Right lobe of liver (tissue), 6 donors: ENCODE measurements at regions not wholly inside any gene's neighbourhood (a gene's known extent, or its start where the extent isn't known, plus 50 kb on each side); places are given as distances from the start of the nearest gene placed in this dataset.

ENCODE experiments used
- ATAC-seq, 4 donors: fragments of 200-7000 bp; cut with Tn5 transposase; one replicate each; pipeline ENCODE4 v1.9.1; 2020; ENCODE audit warnings: mild to moderate bottlenecking in 4 of 4, moderate library complexity in 4 of 4
- DNase-seq, 3 donors: peaks; one replicate each; pipeline ENCODE4 v3.0.0-alpha.2; 2020
- H3K27ac ChIP-seq, 3 donors: fragments of 200-600 bp; one replicate each; pipeline ENCODE4 v1.8.0; 2022
- H3K27me3 ChIP-seq, 2 donors: fragments of 200-600 bp; one replicate each; pipeline ENCODE4 v1.8.0; 2022
- H3K36me3 ChIP-seq, 4 donors: fragments of 200-600 bp; sonication (generic) in 1 of 4; one replicate each; pipeline versions ENCODE4 v1.5.1 to v1.8.0; 2017 to 2022; ENCODE audit warnings: control low read depth in 1 of 4
- H3K4me1 ChIP-seq, 4 donors: fragments of 200-600 bp; sonication (generic) in 1 of 4; one replicate each; pipeline versions ENCODE4 v1.5.1 to v1.8.0; 2017 to 2022; ENCODE audit warnings: control low read depth in 1 of 4
- H3K4me3 ChIP-seq, 3 donors: fragments of 200-600 bp; one replicate each; pipeline ENCODE4 v1.8.0; 2022
- H3K9me3 ChIP-seq, 4 donors: fragments of 200-600 bp; sonication (generic) in 1 of 4; one replicate each; pipeline versions ENCODE4 v1.5.1 to v1.8.0; 2017 to 2022; ENCODE audit warnings: control low read depth in 1 of 4
- POLR2A ChIP-seq: fragments of 450-650 bp; IDR thresholded peaks from one replicate; pipeline ENCODE4 v1.6.1; 2017; ENCODE audit warnings: antibody characterized with exemption, mild to moderate bottlenecking
- WGBS: methylation state at CpG from one replicate; pipeline ENCODE4 v1.1.6; 2018; ENCODE audit warnings: low coverage, low lambda C conversion rate; ENCODE audit not compliant: insufficient coverage; ENCODE audit errors: missing lambda C conversion rate; 5-methylcytosine and 5-hydroxymethylcytosine counted together
- intact Hi-C, 2 donors: fragments of 100-400 bp; cut with DNase I; formaldehyde crosslinking; loops; one replicate each; pipeline versions ENCODE4 v1.11.2 to v1.14.1; 2022
- TF ChIP-seq, protein P1 (sequence below), 4 donors: fragments of 200-600 bp in 3 of 4; fragments of 450-650 bp in 1 of 4; IDR thresholded peaks; one replicate each; pipeline versions ENCODE4 v1.5.1 to v1.8.0; 2016 to 2022; ENCODE audit warnings: antibody characterized with exemption in 4 of 4, mild to moderate bottlenecking in 2 of 4
- donor health status: DM: no; HTN: yes; CAD: no.
- donor health status: DM: no; HTN: no; CAD: no.
- donor health status: DM: no; HTN: no; CAD: no.
- donor health status: DM: no; HTN: yes; CAD: no.
- donor health status: DM: no; HTN: yes; CAD: no.

DNA sequence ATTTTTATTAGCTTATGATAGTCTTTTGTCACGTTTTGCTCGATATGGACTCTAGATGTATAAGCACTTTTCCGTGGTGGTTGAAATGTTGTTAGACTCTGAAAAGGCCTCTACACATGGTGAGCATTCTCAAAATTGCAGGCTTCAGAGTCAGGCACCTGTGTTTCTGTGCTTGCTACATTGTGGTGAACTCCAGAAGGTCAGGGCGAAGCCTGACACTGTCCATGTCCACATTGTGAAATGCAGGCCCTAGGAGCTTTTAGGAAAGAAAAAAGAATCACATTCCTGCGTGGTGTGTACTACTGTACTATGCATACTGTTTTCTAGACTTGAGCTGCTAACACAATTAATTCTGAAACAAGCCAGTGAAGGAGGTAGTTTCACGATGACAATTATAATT is 86.3 kb downstream of the HS3ST1 start:
- WGBS: 32% methylated on average over 5 of the region's 6 CpGs
- Histone ChIP-seq H3K4me1 (no peaks in the 10 kb centered on the region), H3K9me3 (no peaks in the 10 kb centered on the region), H3K4me3 (no peak overlapping the region), H3K27ac (no peak overlapping the region), H3K36me3 (no peaks in the 10 kb centered on the region), H3K27me3 (no peaks in the 10 kb centered on the region)
- ATAC-seq: no peak
- TF ChIP-seq, protein P1, sequence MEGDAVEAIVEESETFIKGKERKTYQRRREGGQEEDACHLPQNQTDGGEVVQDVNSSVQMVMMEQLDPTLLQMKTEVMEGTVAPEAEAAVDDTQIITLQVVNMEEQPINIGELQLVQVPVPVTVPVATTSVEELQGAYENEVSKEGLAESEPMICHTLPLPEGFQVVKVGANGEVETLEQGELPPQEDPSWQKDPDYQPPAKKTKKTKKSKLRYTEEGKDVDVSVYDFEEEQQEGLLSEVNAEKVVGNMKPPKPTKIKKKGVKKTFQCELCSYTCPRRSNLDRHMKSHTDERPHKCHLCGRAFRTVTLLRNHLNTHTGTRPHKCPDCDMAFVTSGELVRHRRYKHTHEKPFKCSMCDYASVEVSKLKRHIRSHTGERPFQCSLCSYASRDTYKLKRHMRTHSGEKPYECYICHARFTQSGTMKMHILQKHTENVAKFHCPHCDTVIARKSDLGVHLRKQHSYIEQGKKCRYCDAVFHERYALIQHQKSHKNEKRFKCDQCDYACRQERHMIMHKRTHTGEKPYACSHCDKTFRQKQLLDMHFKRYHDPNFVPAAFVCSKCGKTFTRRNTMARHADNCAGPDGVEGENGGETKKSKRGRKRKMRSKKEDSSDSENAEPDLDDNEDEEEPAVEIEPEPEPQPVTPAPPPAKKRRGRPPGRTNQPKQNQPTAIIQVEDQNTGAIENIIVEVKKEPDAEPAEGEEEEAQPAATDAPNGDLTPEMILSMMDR (IDR thresholded peaks at IDR 0.05): no peak
- no peak for TF ChIP-seq POLR2A
- DNase-seq: no peak
- intact Hi-C loops: no loop called here

DNA sequence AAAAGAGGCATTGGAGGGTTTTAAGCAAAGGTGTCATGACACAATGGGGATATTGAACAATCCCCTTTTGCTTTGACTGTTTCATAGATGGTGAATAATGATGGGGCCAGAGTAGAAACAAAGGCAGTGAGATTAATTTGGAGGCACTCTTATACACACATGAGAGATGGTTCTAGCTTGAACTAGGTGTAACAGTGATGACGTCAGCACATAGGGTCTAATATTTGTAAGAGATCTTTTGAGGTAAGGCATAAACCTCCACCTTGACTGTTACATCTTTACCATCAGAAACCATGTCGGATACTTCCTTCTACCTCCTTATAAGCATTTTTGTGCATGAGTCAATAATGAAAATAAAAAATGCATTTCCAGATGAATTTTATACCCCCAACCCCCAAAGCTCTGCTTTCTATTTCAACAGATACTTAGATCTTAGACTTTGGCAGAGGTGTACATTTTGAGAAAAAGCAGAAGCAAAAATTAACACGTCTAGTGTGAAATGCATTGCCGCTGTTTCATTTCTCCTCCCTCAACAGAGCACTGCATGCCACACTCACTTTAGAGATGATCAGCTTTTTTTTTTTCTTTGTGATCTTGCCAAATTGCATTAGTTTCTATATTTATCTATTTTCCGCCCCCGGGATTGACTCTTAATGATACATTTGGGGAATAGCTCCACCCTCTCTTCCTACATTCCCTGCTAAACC is 87.2 kb downstream of the HS3ST1 start:
- intact Hi-C loops: no loop called here
- no peaks in the 10 kb centered on the region for H3K4me1 ChIP-seq
- WGBS: 37% methylated on average over 5 of the region's 6 CpGs
- no peaks in the 10 kb centered on the region for H3K9me3 ChIP-seq
- no peaks in the 10 kb centered on the region for H3K27me3 ChIP-seq
- TF ChIP-seq, protein P1 (IDR thresholded peaks at IDR 0.05): no peak
- TF ChIP-seq POLR2A: no peak
- ATAC-seq (no peak), DNase-seq (no peak)
- H3K27ac ChIP-seq: no peak overlapping the region
- no peak overlapping the region for H3K4me3 ChIP-seq
- H3K36me3 ChIP-seq: no peaks in the 10 kb centered on the region

DNA sequence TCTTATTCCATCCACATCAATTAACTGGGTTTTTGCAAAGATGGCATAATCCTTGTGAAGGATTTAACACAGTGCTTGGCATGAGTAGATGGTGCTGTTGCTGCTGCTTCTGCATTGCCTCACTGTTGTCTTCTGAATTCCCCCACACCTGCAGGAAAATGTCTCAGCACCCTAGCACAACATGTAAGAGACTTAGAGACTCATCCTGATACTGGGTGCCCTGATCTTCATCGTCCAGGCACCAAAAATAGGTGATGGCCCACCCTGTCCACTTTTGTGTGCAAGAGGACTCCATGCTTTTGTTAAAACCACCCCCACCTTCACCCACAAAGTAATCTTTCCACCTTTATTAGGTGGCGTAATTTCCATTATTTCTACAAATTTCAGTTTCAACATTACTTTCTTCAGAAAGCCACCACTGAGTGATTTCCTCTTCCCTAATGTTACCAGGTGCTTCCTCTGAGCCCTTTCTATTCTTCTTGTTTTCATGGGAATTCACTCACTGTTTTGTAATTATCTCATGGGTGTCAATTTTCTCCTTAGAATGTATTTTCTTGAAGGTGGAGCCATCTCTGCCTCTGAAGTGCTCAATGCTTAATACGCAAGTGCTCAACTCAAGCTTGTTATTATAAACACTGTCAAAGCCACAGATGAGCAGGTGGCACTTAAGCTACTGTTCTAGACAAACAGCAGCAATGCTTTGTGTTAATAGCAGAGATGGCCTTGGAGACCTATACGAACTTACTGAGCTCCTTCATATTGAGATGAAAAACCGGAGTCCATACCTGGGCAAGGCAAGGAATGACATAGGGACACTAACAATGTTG is 89.5 kb downstream of the HS3ST1 start:
- Histone ChIP-seq H3K9me3 (no peaks in the 10 kb centered on the region), H3K4me1 (no peaks in the 10 kb centered on the region), H3K27me3 (no peaks in the 10 kb centered on the region), H3K36me3 (no peaks in the 10 kb centered on the region), H3K4me3 (no peak overlapping the region), H3K27ac (no peak overlapping the region)
- intact Hi-C loops: no loop called here
- no peak for TF ChIP-seq POLR2A
- TF ChIP-seq, protein P1 (IDR thresholded peaks at IDR 0.05): no peak
- 46% methylated on average over 5 of the region's 5 CpGs for WGBS
- ATAC-seq (no peak), DNase-seq (no peak)

DNA sequence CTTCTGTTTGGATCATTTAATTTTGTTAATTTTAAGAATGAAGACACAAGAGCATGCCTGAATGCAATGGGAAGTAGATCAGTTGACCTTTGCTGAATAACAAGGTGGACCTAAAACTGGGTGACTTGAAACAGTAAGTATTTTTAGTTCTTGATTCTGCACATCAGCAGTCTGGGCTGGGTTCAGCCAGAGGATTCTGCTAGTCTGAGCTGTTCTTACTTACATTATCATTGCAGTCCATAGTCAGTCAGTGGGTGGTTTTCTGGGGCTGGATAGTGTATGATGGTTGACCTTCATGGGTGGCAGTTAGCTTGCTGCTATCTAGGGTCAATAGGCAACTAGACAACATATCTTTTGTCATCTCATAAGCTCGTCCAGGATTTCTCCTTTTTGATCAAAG is 91.4 kb downstream of the HS3ST1 start:
- WGBS: 10% methylated on average over 1 of the region's 1 CpG
- no peak overlapping the region for H3K27ac ChIP-seq
- no peaks in the 10 kb centered on the region for H3K36me3 ChIP-seq
- ATAC-seq: no peak
- H3K9me3 ChIP-seq: no peaks in the 10 kb centered on the region
- intact Hi-C loops: no loop called here
- no peak overlapping the region for H3K4me3 ChIP-seq
- no peaks in the 10 kb centered on the region for H3K27me3 ChIP-seq
- no peaks in the 10 kb centered on the region for H3K4me1 ChIP-seq
- DNase-seq: no peak
- no peak for TF ChIP-seq POLR2A
- TF ChIP-seq, protein P1 (IDR thresholded peaks at IDR 0.05): no peak
